ENCODE measurements at regions not wholly inside any gene's neighbourhood (a gene's known extent, or its start where the extent isn't known, plus 50 kb on each side); places are given as distances from the start of the nearest gene placed in this dataset.
A peak's percentile ranks its signal among the peaks of the same experiment; 100 is the strongest.
"Not testable (repeated sequence)": the region's sequence is repeated elsewhere in the genome, so short reads cannot be mapped to it uniquely, and the experiment has no call there.

DNA sequence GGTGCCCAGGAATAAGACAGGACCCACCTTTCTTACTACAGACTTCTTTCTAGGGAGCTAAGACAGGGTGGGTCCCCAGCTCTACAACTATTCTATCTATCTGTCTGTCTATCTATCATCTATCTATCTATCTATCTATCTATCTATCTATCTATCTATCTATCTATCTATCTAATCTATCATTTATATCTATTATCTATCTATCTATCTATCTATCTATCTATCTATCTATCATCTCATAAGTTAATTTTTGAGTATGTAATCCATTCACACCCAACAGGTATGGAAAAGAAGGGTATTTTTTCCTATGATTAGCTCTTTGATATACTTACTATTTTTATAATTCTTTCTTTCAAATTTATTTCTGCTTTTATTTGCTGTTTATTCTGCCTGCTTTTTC lies 55.9 kb downstream of the BAMBI start:
- DNase-seq (ENCODE audit: low spot score): no peak

DNA sequence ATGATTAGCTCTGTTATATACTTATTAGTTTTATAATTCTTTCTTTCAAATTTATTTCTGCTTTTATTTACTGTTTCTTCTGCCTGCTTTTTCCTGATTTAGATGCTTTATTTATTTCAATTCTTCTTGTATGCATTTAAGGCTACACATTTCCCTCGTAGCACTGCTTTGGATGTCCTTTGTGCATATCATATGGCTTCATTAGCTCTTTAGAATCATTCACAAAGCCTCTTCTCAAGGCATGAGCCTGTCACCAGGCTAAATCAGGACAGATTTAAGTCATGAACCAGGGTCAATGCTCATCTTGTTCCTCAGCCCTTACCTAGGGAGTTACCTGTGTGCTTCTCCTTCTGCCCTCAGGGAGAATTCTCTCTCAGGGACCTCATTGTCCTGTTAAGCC lies 56.3 kb downstream of the BAMBI start:
- no peak for DNase-seq (ENCODE audit: low spot score)

DNA sequence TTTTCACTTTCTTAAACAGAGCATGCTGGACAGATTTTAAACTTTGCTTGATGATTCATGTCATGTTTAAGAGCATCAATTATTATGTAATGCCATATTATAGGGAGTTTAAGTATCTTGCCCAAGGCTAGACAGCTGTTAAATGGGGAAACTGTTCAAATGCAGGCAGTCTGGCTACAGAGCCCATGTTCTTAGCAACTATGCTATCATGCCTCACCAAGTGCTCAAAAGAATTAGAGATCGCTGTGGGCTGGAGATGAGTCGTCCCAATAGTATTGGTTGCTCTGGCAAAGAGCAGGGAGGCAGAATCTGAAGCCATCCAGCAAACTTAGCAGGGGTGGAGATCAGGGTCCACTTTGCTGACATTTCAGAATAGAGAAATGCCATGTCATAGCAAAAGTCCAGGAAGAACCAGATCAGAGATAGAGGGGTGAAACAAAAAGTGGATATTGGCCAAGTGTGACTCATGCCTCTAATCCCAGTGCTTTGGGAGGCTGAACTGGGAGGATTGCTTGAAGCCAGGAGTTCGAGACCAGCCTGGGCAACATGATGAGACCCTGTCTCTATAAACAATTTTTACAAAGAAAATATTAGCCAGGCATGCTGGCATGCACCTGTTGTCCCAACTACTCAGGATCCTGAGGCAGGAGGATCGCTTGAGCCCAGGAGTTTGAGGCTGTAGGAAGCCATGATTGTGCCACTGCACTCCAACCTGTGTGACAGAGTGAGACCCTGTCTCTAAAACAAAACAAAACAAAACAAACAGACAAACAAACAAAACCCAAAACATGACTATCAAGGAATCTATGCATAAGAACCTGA lies 57.8 kb downstream of the BAMBI start:
- peak; percentile 81 for DNase-seq (ENCODE audit: low spot score)

DNA sequence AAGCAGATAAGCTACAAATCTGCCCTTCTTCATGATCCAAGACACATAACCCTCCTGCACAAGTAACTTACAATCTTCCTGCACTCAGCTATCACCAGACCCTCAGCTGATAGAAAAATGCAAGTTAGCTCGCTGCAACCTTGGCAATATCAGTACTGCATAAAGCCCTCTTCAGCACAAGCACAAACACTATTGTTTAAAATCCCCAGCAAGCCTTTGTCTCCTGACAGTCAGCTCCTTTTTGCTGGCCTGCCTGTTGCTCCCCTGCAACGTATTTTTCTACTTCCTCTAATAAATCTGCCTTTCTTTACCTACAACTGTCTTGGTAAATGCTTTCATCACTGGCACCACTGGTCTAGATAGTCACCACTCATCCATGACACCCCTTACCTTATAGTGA lies 59.8 kb downstream of the BAMBI start:
- DNase-seq (ENCODE audit: low spot score): no peak

DNA sequence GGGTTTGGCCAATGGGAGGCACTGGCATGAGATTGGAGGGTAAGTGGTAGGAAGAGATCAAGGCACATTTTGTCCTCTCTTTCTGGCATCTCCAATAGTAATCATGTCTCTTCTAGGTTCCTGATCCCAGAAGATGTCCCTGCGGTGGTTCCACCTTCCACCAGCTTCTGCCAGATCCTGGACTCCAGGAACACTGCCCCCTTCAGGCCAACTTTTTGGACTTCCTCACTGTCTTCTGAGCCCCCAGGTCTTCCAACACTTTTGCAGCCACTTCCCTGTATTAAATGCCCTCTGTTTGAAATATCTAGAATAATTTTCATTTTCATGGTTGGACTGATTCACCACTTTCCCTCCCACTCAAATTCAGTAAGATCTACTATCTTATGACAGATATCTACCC lies 60.9 kb downstream of the BAMBI start:
- DNase-seq (ENCODE audit: low spot score): no peak

DNA sequence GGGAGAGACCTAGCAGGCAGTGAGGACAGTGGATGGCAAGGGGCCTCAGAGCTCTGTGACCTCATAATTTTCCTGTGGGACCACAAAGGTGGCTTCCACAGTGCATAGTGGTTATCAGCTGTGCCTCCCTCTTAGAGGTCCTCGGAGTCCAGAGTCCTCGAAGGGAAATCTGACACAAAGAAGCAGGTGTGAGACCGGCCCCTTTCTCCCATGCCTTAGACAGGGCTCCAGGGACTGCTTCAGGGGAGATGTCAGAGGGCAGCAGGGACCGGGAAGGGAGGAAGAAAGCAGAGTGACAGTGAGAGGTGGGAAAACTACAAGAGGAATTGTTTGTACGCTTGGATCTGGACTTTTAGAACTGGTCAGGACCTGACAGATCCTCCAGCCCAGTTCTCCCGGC lies 66.3 kb downstream of the BAMBI start:
- no peak for DNase-seq (ENCODE audit: low spot score)

DNA sequence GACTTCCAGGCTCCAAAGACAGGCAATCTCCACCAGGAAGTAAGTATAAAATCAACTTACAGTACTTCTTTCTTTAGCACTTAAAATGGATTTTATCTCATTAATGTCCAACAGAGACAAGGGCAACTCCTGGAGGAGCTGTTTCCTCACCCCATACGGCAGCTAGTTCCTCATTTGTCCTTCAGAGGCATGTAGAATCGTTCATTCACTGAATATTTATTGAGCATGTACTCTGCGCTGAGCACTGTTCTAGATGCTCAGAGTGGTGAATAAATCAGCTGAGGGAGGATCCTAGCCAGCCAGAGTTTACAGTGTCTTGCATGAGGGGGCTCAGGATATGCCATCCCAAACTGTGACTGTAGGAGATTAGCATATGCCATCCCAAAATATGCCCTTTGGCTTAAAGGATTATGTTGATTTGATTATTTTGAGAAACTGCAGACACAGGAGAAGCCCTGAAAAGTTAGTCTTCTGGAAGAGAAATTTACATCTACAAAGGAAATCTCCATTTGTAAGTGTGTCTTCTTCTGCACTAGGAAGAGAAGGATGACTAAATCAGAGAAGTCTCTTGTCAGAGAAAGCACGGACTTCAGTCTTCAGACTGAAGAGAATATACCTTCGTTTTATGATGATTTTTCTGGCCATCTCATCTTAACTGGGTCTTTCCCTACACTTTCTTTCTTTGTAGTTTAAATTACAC lies 66.9 kb downstream of the BAMBI start:
- no peak for DNase-seq (ENCODE audit: low spot score)

DNA sequence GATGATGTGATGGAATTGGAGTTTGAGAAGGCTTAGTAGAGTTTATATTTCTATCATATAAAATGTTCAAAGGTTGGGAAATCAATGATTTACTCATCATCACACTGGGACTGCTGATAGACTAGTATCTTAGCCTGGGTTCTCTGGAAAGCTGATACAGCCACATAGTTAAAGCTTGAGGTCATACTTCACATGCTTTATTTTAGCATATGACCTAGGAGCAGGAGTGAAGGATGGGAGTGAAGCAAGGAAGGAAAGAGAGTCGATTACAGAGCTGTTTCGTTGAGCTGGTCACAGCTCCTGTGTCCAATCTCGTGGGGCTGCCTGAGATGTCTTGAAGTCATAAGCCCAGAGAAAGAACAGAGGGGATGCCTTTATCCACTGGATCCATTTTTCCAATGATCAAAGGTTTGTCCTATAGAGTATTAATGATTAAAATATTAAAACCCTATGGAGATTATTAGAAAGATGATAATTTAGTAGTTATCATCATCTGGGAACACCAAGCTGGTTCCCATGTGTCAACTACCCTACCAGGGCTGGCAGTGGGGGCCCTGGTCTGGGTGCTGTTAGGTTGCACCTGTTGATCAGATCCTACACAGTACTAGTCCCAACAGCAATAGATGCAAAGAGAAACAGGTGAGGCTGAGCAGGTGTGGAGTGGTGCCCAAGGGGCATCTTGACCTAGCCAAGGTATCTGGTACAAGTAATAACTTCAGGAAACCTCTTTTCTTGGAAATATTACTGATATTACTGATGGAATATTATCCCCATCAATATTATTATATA lies 77.8 kb downstream of the BAMBI start:
- DNase-seq (ENCODE audit: low spot score): no peak

DNA sequence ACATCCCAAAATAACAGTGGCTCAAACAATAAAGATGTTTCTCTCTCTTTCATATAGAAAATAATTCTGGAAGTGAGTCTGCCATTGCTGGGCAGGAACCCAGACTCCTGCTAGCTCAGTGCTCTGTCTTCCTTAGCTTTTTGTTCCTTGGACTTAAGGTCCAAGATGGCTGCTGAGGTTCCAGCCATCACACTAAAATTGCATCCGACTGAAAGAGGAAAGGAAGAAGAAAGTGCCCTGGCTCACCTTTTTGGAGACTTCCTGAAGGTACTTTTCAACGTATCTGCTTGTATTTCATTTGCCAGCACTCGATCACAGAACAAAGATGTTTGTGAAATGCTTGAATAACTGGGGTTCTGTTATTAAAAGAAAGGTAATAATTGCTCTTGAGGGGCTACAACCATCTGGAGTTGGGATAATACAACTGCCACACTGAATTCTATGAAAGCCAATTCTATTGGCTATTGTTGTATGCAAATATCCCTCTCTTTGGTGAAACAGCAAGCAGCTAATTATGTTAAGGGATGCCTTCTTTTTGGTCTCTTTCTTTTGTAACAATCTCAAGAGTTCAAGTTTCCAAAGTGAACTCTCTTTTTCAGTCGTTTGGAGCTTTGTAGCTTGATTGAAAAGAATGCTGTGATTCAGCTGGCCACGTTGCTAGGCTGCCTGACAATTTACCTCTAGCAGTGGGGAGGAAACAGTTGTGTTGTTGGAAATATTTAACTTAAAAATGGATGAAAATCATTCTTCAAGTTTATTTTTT lies 83.9 kb downstream of the BAMBI start:
- DNase-seq (ENCODE audit: low spot score): no peak

DNA sequence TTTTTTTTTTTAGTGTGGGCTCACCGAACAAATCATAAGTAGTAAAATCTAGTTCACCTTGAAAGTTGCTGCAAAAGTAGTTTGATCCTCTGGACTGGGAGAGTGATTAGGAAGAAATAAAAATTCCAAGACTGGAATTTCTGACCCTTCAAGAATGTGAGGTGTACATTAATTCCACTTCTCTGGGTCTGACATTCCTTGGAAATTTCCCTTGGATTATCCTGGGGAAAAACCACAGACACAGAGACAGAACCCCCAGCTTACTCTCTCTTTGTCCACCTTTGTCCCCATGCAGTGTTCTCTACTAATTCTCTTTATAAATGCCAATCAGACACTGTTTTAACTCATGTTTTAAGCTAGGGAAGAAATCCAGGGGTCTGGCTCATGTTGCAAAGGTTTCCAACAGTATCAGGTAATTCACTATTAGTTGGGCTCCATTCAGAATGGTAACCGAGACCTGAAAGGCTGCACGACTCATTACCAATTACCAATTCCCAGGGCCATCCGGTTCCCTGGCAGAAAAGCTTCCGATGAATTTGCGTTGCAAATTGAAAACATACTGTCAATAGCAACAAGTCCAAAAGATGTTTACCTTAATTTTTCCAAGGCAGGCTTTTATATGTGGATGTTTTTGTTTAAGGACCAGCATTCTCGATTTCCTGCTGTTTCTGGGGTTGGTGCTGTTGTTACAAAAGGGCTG lies 86.3 kb downstream of the BAMBI start:
- no peak for DNase-seq (ENCODE audit: low spot score)

DNA sequence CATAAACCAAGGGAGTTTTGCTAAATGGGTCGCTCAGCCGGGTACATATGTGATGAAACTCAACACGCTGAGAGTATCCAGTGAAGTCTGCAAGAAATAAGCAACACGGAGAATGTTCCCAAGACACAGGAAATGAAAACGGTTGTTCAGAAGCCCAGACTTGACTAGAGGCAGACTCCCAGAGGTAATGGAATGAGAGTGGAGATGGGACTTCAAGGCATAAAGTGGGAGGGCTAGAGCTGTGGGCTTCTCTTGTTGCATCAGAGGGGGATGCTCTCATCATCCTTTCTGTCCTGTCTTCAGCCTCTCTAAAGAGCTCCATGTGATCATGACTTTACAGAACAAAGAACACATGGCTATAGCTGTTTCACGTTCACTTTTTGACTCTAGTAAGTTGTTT lies 88.3 kb downstream of the BAMBI start:
- DNase-seq (ENCODE audit: low spot score): no peak

DNA sequence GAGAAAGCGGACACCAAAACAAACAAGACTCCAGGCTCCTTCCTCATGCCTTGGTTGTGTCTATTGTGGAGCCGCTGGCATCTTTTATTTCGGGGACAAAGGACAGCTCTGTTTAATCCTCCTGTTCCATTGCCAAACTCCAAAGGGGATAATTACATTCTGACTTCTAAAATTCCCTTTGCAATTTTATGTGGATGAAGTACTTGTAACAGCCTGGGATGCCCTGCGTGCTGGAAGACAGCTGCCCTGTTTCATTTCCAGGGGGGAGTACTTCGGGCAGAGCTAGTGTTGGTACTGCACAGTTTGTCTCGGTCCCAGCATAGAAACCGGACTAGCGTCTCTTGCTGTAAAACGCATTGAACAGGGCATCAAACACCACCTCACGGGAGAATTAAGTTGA lies 90.9 kb downstream of the BAMBI start:
- DNase-seq (ENCODE audit: low spot score): no peak

DNA sequence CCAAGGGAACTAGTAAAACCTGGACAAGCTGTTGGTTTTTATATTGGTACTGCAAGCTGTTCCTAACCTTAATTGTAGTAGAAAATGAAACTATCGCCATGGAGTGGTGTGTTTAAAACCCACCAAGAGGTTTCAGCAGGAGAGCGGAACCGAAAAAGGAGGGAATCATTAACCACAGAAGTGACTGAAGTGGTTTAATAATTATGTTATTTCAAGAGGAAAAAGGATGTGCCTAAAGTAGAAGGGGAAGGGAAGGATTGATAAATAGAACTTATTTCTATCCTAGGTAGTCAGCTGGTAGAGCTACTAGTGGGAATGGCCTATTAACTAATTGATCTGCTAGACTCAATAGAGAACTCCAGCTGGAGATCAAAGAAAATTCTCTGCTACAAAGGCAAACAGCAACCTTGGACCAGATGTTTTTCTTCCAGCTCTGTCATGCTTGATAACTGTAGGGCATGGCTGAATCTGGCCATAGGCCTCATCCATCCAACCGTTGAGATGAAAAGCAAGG lies 91.8 kb downstream of the BAMBI start:
- no peak for DNase-seq (ENCODE audit: low spot score)

DNA sequence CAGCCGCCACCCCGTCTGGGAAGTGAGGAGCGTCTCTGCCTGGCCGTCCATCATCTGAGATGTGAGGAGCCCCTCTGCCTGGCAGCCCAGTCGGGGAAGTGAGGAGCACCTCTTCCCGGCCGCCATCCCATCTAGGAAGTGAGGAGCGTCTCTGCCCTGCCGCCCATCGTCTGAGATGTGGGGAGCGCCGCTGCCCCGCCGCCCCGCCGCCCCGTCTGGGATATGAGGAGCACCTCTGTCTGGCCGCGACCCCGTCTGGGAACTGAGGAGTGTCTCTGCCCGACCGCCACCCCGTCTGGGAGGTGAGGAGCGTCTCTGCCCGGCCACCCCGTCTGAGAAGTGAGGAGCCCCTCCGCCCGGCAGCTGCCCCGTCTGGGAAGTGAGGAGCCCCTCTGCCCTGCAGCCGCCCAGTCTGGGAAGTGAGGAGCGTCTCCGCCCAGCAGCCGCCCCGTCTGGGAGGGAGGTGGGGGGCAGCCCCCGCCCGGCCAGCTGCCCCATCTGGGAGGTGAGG lies 94.3 kb downstream of the BAMBI start:
- DNase-seq (ENCODE audit: low spot score): not testable (repeated sequence)

DNA sequence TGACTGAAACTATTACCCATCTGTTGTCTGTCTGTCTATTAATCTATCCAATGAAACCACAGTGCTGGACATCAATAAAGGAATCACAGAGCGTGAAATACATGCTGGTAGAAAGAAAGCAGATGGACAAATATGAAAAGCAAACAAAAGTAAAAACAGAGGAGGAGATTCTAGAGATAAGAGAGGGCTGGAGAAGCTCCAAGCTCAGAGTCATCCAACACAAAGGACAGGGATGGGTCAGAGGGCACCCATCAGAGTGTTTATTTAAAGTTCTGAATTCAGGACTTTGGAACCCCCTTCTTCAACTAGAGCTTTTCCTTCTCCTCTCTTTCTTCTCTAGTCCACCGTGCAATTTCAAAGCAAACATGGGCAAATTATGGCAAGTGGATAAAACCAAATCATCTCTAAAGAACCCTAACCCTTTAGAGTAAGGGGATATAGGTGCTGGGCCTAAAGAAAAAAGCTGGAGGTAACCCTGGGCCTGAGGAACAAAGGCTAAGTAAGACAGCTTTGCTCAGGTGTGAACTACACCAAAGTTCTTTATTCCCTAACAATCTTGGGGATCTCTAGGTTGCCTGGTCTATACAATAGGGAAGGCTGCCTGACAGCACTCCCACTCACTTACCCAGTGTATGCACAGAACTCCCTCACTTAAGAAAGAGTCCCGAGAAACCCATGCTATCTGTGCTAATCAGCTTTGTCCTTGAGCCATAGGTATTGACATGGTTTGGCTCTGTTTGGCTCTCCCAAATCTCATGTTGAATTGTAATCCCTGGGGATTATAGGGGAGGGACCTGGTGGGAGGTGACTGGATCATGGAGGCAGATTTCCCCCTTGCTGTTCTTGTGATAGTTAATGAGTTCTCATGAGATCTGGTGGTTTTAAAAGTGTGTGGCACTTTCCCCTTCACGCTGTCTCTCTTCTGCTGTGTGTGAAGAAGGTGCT lies 97.0 kb downstream of the BAMBI start:
- DNase-seq (ENCODE audit: low spot score): no peak

DNA sequence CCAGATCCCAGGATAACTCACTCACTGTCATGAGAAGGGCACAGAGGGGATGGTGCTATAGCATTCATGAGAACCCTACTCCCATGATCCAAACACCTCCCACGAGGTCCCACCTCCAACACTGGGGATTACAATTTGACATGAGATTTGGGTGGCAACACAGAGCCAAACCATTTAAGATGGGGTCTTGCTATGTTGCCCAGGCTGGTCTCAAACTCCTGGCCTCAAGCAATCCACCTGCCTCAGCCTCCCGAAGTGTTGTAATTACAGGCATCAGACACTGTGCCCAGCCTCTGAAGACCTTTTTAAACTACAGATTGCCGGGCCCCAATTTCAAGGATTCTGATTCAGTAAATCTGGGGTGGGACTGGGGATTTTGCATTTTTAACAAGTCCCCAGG lies 98.5 kb downstream of the BAMBI start:
- DNase-seq (ENCODE audit: low spot score): no peak

DNA sequence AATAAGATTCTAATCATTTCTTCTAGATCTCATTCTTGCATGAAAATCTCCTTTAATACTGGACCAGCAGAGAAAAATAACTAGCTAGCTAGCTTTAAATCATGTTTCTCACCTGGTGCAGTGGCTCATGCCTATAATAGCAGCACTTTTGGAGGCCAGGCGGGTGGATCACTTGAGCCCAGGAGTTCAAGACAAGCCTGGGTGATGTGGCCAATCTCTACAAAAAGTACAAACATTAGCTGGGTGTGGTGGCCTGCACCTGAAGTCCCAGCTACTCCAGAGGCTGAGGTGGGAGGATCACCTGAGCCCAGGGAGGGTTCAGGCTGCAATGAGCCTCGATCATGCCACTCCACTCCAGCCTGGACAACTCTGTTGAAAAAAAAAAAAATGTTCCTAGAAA lies 99.2 kb downstream of the BAMBI start:
- no peak for DNase-seq (ENCODE audit: low spot score)

DNA sequence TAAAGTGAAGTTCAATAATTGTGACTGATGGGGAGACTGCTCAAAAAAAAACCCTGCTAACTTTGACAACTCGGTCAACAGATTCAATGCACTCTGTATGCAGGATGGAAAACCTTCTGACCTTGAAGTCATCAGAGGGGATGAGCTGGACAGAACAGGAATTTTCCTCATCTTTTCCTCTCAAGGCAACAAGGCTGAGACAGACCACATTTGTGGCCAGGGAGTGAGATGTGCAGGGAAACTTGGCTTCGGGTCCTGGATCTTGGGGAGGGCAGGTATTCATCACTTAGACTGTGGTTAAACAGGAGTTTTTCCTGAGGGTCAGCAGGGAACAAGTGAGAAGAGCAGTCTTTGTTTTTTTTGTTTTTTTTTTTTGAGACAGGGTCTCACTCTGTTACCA lies 100.6 kb downstream of the BAMBI start:
- no peak for DNase-seq (ENCODE audit: low spot score)

DNA sequence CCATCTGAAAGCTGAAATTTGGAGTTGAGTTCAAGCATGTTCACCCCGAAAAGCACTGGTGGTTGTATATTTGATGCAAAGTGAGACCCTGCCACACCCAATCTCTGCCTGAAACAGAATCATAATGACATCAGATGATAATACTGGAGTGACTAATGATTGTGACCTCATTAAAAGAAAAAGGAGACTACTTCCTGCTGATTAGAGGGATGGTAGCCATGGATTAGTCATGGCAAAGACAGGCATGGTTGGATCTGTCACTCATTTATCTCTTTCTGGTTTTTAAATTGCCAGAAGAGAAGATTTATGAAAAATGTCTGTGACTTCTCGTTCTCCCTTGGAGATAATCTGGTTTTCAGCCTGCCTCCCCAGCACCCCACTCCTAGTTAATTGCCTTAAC lies 101.2 kb downstream of the BAMBI start:
- DNase-seq (ENCODE audit: low spot score): no peak

DNA sequence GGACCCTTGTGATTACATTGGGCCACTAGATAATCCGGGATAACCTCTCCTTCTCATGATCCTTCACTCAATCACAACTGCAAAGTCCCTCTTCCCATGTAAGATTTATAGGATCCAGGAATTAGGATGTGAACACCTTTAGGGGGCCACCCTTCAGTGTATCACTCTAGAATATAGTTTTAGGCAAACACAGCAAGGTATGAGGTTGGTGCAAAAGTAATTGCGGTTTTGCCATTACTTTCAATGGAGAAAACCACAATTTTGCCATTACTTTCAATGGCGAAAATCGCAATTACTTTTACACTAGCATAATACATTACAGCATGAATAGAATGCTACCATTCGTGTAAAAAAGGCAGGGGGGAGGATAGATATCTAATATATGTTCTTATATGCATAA lies 104.0 kb downstream of the BAMBI start:
- DNase-seq (ENCODE audit: low spot score): no peak
